Right lobe of liver (tissue), 4 donors: ENCODE measurements at regions not wholly inside any gene's neighbourhood (a gene's known extent, or its start where the extent isn't known, plus 50 kb on each side); places are given as distances from the start of the nearest gene placed in this dataset.

ENCODE experiments used
- CTCF ChIP-seq, 4 donors: fragments of 200-600 bp in 3 of 4; fragments of 450-650 bp in 1 of 4; IDR thresholded peaks; one replicate each; pipeline versions ENCODE4 v1.5.1 to v1.8.0; 2016 to 2022; ENCODE audit warnings: antibody characterized with exemption in 4 of 4, mild to moderate bottlenecking in 2 of 4
- POLR2A ChIP-seq: fragments of 450-650 bp; IDR thresholded peaks from one replicate; pipeline ENCODE4 v1.6.1; 2017; ENCODE audit warnings: antibody characterized with exemption, mild to moderate bottlenecking
- donor health status: DM: no; HTN: no; CAD: no.
- donor health status: DM: no; HTN: no; CAD: no.
- donor health status: DM: no; HTN: yes; CAD: no.

GRCh38 chr3:21934591-21934990 lies 183.6 kb upstream of the ZNF385D start:
- TF ChIP-seq CTCF (IDR thresholded peaks at IDR 0.05): no peak
- TF ChIP-seq POLR2A: no peak
